ENCODE measurements at regions not wholly inside any gene's neighbourhood (a gene's known extent, or its start where the extent isn't known, plus 50 kb on each side); places are given as distances from the start of the nearest gene placed in this dataset.

DNA sequence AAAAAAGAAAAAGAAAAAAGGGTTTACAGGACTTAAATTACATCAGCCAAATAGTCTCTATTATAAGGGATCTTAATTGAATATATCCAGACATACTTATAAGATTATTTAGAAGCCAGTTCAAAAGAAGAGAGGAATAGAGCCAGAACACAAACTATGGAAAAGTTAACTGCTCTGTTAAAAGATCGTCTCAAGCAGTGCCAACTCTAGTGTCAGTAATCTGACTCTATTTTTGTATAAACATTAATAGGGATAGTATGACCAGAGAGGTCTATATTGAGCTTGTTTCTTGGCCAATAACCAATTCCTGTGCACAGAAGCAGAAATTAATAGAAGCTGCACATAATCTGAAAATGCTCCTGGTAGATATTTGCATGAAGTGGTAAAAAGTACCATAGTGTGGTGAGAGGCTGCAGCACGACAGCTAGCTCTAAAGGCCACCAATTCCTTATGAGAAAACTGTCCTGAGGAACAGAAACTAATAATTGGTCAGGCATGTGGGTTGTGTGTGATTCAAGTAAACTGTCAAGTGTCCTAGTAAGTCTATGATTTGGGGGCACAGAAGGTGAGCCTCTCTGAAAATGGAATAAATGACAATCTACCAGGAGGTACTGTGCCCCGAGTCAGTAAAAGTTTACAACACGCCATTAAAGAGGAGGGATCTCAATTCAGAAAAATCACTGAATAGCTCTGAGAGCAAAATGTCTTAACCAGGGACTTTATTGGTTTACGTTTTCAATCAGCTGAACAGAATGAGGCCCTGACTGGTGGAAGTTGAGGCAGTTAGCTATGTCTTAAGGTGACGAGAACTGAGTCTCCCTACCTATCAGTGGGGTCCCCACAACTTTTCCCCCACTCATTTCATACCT lies 51.5 kb upstream of the NANOGP8 start:
- TF ChIP-seq, protein P1, sequence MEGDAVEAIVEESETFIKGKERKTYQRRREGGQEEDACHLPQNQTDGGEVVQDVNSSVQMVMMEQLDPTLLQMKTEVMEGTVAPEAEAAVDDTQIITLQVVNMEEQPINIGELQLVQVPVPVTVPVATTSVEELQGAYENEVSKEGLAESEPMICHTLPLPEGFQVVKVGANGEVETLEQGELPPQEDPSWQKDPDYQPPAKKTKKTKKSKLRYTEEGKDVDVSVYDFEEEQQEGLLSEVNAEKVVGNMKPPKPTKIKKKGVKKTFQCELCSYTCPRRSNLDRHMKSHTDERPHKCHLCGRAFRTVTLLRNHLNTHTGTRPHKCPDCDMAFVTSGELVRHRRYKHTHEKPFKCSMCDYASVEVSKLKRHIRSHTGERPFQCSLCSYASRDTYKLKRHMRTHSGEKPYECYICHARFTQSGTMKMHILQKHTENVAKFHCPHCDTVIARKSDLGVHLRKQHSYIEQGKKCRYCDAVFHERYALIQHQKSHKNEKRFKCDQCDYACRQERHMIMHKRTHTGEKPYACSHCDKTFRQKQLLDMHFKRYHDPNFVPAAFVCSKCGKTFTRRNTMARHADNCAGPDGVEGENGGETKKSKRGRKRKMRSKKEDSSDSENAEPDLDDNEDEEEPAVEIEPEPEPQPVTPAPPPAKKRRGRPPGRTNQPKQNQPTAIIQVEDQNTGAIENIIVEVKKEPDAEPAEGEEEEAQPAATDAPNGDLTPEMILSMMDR (conservative IDR thresholded peaks at IDR 0.05; ENCODE audit: low read length) = no peak
- no peak for TF ChIP-seq EZH2phosphoT487 (IDR thresholded peaks at IDR 0.05; ENCODE audit: borderline replicate concordance)
